ENCODE measurements at regions not wholly inside any gene's neighbourhood (a gene's known extent, or its start where the extent isn't known, plus 50 kb on each side); places are given as distances from the start of the nearest gene placed in this dataset.

DNA sequence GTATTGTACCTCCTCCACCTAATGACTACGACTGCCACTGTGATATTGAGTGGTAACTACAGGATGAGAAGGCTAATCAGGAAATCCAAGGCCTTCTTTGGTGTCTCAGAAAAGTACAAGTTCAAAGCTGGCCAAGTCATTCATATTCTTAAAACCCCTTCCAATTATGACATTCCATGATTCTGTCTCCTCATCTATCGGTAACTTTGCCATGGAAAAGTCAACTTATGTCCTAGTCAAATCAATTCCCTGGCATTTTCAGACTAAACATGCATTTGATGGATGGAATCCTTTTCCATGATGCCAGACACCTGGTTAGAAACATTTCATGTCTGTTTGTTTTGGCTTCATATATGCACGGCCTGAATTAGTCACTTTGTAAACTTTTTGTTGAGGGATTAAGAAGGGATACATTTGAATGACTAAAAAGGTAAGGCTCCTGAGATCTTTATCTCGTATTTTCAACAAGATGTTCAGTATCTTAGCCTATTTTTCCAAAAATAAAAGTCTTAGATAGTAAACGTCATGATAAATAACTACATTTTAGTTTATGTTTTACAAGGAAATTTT lies 186.5 kb downstream of the NHLRC3 start:
- ATAC-seq (no peak), DNase-seq (no peak)
- Histone ChIP-seq H3K27me3 (no peaks in the 10 kb centered on the region), H3K4me1 (no peaks in the 10 kb centered on the region), H3K4me3 (no peak overlapping the region), H3K36me3 (no peaks in the 10 kb centered on the region), H3K9me3 (no peaks in the 10 kb centered on the region), H3K27ac (no peak overlapping the region)
- TF ChIP-seq, protein P1, sequence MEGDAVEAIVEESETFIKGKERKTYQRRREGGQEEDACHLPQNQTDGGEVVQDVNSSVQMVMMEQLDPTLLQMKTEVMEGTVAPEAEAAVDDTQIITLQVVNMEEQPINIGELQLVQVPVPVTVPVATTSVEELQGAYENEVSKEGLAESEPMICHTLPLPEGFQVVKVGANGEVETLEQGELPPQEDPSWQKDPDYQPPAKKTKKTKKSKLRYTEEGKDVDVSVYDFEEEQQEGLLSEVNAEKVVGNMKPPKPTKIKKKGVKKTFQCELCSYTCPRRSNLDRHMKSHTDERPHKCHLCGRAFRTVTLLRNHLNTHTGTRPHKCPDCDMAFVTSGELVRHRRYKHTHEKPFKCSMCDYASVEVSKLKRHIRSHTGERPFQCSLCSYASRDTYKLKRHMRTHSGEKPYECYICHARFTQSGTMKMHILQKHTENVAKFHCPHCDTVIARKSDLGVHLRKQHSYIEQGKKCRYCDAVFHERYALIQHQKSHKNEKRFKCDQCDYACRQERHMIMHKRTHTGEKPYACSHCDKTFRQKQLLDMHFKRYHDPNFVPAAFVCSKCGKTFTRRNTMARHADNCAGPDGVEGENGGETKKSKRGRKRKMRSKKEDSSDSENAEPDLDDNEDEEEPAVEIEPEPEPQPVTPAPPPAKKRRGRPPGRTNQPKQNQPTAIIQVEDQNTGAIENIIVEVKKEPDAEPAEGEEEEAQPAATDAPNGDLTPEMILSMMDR (IDR thresholded peaks at IDR 0.05) = no peak
- intact Hi-C loops (cut with DNase I) = no loop called here

DNA sequence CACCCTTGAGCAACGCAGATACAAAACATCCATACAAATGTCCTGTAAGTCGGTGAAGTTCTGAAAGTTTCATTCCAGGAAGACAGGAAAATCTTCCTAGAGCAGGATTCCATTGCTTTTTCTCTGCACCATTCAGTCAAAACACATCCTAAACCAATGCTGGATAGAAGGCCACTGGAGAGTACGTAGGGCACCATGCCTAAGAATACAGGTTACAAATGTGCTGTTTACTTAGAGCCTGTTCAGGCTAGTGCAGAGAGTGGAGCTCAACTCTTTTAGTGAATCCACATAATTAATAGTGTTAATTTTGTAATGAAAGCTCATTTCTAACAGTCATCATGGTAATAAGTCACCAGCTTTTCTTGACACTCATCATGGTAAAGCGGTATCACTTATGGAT lies 187.6 kb downstream of the NHLRC3 start:
- Histone ChIP-seq H3K4me1 (no peaks in the 10 kb centered on the region), H3K27me3 (no peaks in the 10 kb centered on the region), H3K4me3 (no peak overlapping the region), H3K36me3 (no peaks in the 10 kb centered on the region), H3K27ac (no peak overlapping the region), H3K9me3 (no peaks in the 10 kb centered on the region)
- intact Hi-C loops (cut with DNase I) = no loop called here
- no peak for DNase-seq
- TF ChIP-seq, protein P1 (IDR thresholded peaks at IDR 0.05) = no peak
- no peak for ATAC-seq

DNA sequence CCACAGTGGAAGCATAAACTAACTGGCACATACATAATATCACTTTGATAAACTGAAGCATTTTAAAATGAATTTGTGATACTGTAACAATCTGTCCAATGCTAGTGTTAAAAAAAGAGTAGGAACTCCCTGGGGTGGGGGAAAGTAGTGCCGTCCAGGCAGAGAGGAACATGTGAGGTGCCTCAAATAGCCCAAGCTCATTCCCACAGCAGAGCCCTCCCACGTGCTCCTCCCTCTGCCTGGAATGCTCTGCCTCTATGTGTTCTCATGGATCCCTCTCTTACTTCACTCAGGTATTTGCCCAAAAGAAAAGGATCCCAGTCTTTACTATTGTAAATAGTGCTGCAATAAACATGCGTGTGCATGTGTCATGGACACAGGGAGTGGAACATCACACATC lies 188.1 kb downstream of the NHLRC3 start:
- TF ChIP-seq, protein P1 (IDR thresholded peaks at IDR 0.05) = no peak
- H3K36me3 ChIP-seq = no peaks in the 10 kb centered on the region
- no peak overlapping the region for H3K27ac ChIP-seq
- no peak for ATAC-seq
- intact Hi-C loops (cut with DNase I) = no loop called here
- no peak overlapping the region for H3K4me3 ChIP-seq
- DNase-seq = no peak
- H3K9me3 ChIP-seq = no peaks in the 10 kb centered on the region
- H3K27me3 ChIP-seq = no peaks in the 10 kb centered on the region
- no peaks in the 10 kb centered on the region for H3K4me1 ChIP-seq

DNA sequence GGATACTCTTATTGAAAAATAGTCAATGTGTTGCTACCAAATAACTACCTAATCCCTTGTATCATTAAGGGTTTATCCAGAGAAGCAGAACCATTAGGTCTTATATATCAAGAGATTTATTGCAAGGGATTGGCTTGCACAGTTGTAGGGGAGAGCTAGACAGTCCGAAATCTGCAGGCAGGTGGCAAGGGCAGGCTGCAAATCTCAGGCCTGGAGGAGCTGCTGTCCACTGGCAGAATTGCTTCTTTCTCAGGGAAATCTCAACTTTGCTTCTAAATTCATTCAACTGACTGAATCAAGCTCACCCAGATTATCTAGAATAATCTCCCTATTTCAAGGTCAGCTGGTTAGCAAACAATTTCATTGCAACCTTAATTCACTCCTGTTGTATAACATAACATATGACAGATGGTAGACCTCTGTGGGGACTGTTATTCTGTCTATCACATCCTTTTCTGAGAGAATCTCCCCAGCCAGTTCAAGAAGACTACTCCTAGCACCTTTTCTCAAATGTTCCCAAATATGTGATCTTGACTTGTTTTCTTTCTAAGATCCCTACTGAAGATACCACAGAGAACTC lies 194.2 kb downstream of the NHLRC3 start:
- intact Hi-C loops (cut with DNase I) = no loop called here
- Histone ChIP-seq H3K36me3 (no peaks in the 10 kb centered on the region), H3K27me3 (no peaks in the 10 kb centered on the region), H3K27ac (no peak overlapping the region), H3K4me3 (no peak overlapping the region), H3K9me3 (no peaks in the 10 kb centered on the region), H3K4me1 (no peaks in the 10 kb centered on the region)
- no peak for ATAC-seq
- DNase-seq = no peak
- TF ChIP-seq, protein P1 (IDR thresholded peaks at IDR 0.05) = no peak

DNA sequence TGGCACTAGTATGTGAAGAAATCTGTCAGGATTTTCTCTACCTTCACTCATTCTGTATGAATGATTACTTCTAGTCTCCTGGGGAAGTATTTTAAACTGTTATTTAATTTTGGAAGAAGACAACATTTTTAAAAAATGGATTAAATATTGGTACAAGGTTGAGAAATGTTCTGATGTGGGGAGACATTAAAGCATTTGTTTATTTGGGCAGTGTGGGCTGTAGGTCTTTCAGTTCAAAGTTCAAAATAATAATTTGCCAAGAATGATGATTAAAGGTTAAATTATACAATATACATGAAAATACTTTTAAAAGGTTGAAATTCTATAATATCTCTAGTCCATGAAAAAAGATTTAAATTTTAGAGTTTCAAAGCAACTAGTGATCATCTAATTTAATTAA lies 194.7 kb downstream of the NHLRC3 start:
- no peak for DNase-seq
- no peaks in the 10 kb centered on the region for H3K27me3 ChIP-seq

More for the DNA sequence above, 194.7 kb downstream of the NHLRC3 start:
- Histone ChIP-seq H3K4me1 (no peaks in the 10 kb centered on the region), H3K9me3 (no peaks in the 10 kb centered on the region), H3K27ac (no peak overlapping the region), H3K4me3 (no peak overlapping the region), H3K36me3 (no peaks in the 10 kb centered on the region)
- intact Hi-C loops (cut with DNase I) = no loop called here
- no peak for ATAC-seq
- TF ChIP-seq, protein P1 (IDR thresholded peaks at IDR 0.05) = no peak

Measured in upper lobe of right lung (tissue), 1 donor.